Glomerular endothelial cell (primary cell): ENCODE measurements at regions not wholly inside any gene's neighbourhood (a gene's known extent, or its start where the extent isn't known, plus 50 kb on each side); places are given as distances from the start of the nearest gene placed in this dataset.

Experiments
- DNase-seq: peaks from one replicate; pipeline ENCODE4 v3.0.0-alpha.2; 2011; ENCODE audit warnings: low read depth, low spot score; ENCODE audit errors: extremely low read depth

DNA sequence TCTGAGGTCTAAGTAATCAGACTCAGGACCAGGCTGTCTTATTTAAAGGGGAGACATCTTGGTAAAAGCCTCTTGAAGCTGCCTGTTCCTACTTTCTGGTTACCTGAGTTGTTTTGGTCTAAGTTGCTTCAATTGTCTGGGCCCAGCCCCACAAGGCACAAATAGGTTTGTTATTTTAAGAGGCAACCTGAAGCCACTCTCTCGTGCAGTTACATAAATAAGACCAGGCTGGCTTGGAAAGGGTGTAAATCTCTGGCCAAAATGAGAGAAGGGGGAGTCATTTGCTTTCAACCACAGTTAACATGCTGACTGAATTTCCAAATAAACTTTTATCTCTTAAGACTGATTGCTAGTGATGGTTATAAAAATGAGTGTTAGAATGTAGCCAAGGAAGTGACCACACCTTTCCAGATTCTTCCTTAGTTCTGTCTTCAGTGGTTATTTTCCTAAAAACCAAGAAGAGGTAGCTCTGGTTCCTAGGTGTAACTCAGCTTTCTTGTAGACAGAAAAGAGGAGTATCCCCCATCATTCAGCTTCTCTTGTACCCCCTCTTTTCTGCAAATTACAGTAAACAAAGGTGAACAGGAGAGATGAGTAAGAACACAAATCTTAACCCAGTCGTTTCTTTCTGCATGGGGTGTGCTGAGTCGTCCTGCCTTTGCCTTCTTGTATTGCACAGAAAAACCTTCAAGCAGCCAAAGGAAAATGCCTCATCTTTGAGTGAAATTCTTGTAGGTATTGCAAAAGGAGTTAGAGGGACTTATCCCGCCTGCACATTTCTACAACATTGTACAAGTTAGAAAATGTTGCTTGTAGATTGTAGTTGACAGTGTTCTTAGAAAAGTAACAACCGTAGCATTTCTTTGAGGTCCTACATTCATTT is 161.5 kb upstream of the NT5C1B start:
- DNase-seq = no peak

DNA sequence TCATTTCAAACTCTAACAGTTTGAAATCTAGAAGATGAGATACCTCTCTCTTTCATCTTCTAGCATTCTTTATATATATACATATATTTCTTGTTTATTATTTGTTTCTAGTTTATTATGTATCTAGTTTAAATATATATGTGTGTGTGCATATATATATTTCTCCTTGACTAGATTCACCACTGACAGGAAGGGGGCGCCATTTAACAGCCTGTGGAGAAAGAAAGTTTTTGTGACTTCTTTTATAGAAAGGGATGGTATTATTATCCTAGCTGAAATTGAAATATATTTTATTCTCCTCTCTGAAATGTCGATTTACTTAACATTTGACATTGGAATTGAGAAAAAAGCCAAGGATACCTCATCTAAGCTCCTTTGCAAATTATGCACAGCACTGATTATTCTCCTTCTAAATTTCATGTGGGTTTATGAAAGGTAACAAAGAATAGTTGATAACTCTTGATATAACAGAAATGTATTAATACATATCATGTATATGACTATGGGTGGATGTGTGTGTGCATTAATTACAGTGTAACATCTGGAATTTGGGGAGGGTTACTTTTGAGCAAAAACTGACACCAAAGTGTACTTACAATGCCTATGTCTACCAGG is 160.7 kb upstream of the NT5C1B start:
- DNase-seq = peak; percentile 7

DNA sequence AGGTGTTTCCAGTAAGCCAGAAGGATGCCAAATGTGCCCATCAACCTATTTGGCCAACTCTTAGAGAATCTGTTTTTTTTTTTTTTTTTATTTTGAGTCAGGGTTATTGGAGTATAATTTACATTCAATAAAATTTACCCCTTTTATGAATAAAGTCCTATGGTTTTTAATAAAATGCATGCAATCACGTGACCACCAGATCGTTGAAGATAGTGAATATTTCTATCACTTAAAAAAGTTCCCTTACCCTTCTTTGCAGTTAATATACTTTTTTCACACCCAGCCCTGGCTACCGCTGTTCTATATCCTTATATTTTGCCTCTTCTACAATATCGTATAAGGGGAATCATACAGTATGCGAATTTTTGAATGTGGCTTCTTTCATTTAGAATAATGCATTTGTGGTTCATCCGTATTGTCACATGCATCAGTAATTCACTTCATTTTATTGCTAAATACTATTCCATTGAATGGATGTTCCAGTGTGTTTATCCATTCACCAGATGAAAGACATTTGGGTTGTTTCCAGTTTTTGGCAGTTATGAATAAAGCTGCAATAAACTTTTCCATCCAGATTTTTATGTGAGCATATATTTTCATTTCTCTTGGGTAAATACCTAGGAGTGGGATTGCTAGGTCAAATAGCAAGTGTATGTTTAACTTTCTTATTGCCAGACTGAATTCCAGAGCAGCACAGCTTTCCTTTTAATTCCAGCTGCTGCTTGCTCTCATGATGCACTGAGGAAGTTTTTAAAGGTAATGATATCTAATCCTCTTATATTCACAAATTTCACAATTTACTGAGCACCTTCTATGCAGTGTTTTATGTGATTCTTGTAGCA is 156.3 kb upstream of the NT5C1B start:
- no peak for DNase-seq

DNA sequence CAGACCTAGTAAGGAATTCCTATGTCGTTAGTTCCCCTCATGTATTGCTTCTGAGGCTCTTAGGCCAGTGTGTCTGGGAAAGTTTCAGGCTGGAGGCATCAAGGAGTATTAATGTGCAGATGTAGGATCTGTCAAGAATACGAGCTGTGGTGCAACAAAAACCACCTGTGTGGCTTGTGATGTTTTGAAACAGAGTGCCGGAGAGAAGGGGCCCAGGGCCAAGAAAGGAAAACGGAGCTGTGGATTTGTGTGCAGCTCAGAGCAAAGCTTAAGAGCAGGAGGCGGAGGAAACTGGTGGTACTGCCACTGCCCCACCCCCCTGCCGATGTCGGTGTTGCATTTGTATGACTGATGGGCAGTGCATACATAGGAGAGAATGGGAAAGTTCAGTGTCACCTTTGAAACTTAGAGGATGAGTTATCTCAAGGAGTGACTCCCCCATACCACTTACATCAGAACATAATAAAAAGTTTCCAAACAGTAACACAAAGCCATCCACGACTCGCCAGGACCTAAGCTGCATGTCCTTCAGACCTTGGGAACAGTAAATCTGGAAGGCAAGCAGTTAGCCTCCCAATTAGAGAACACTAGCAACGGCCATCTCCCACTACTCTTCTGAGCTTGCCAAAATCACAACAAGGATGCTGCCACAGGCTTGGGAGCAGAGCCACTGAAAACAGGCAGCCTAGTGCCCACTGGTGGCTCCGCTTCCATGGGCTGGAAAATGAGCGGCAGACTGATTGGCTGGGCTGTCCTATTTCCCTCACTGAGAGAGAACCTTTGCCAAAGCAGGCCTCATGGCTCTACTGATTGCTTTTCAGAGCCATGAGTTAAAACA is 152.7 kb upstream of the NT5C1B start:
- DNase-seq = no peak

DNA sequence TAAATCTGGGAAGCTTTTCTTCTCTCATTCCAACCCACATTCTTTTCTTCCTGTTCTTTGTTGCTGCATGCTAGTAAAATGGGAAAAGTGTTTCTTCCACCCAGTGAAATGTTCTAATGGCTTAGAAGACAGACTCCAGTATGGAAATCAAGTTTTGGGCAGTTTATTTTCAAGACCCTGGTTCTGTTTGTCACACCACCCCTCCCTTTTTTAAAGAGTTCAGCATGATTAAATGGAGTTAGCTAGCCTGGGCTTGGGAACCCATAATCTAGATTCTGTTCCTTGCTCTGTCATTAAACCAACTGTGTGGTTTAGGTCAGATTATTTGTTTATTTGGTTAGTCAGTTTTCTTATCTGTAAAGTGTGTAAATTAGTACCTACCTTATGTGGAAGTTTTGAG is 151.8 kb upstream of the NT5C1B start:
- no peak for DNase-seq

DNA sequence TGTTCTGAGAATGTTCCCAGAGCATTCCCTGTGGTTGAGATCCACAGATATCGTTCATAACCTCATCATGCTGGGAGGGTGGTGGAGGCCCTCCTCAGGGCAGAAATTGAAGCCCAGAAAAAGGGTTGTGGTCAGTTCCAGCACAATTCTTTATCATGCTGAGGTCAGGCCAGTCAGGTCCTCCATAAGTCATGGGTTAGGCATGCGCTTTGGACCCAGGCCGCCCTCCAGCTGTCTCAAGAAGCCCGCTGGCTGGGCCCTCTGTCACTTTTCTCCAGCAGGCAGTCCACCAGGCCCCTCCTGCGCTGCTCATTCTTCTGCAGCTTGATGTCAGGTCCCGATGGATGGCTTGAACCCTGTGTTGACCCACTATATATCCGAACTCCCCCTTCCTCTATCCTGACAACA is 151.1 kb upstream of the NT5C1B start:
- DNase-seq = no peak

DNA sequence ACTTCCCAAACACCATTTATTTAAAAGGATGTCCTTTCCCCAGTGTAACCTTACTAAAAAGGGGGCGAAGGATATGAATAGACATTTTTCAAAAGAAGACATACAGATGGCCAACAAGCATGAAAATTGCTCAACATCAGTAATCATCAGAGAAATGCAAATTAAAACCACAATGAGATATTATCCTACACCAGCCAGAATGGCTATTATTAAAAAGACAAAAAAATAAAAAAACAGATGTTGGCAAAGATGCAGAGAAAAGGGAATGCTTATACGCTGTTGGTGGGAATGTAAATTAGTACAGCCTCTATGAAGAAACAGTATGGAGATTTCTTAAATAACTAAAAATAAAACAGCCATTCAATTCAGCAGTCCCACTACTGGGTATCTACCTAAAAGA is 142.3 kb upstream of the NT5C1B start:
- no peak for DNase-seq

DNA sequence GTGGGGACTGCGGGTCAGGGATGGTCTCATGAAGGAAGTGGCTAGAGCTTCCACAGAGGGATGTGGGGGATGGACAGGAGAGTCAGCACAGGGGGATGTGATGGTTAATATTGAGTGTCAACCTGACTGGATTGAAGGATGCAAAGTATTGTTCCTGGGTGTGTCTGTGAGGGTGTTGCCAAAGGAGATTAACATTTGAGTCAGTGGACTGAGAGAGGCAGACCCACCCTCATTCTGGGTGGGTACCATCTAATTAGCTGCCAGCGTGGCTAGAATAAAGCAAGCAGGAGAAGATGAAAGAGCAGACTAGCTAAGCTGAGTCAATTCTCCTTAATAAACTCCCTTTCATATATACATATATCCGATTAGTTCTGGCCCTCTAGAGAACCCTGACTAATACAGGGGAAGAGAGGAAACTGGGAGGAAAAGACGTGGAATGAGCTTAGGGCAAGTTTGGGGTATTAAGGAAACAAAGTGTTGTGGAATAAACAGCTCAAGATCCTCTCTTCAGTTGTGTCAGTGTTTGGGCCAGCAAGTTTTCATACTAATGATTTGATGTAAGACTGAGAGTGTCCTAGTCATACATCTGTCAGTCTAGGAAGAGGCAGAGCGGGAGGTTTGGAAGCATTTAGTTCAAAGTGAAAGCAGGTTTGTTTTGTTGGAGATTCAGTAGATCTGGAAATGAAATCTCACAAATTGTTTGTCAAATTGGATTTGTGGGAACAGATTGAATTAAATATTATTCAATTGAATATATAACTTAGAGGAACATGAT is 135.2 kb upstream of the NT5C1B start:
- no peak for DNase-seq

DNA sequence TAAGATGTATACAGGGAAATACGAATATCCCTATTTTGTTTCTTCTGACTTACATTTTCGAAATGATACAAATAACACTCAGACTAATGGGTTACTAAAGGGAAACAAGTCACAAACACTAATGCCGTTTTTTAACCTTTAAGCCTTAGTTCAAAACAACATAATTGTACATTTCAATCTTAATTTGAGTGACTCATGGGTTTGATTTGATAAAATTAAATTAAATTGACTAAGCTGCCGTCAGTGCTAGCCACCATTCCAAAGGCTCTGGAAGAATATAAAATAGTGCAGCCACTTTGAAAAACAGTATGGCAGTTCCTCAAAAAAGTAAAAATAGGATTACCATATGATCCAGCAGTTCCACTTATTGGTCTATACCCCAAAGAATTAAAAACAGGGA is 133.8 kb upstream of the NT5C1B start:
- no peak for DNase-seq

DNA sequence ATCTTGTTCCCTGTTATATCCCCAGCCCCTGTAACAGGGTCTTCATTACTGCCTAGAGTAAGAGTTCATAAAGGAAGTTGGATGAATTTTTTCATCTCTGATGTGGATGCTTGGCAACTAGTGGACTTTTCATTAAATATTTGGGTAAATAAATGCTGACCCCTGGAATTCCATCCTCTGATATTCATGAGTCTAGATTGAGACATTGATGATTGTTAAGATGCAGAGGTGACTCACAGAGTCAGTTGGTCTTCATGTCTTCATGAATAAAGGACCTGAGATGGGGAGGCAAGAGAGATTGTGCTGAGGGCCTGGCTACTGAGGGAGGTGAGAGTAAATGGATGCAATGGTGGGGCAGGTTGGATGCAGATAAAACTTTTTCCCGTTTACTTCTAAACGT is 132.7 kb upstream of the NT5C1B start:
- DNase-seq = no peak

DNA sequence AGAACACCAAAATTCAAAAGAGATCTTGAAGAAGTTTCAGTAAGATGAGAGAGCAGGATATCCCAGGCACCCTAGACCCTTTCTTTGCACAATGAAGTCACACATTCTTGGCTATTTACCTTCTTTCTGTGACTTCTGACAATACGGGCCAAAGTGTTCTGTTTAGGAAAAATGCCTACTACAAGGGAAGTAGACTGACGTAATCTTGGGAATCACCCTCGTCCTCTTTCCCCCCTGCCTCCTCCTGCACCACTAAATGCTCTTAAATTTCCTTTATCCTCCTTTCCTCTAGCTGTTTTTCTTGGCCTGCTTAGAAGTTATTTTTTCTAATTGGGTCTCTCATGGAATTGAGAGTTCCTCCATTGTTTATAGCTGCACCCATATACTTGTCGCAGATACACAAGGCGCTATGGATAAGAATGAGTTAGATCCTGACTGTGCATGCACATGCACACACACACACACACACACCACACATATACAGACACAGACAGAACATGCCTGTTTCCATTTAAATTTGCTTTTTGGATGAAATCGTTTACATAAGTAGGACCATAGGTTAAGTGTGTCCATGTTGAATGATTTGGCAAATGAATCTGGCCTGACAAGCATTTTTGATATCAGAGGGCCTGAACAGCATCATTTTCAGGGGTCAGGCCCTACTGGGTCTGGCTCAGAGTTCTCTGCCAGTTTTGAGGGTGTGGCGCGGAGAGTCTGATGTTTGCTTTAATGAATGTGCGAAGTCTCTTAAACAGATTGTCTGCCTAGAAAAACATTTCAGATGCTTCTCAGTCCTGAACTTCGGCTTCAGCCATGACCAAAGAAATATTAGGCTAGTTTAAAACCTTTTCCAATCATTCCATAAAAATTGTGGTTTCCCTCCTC is 131.9 kb upstream of the NT5C1B start:
- DNase-seq = no peak

DNA sequence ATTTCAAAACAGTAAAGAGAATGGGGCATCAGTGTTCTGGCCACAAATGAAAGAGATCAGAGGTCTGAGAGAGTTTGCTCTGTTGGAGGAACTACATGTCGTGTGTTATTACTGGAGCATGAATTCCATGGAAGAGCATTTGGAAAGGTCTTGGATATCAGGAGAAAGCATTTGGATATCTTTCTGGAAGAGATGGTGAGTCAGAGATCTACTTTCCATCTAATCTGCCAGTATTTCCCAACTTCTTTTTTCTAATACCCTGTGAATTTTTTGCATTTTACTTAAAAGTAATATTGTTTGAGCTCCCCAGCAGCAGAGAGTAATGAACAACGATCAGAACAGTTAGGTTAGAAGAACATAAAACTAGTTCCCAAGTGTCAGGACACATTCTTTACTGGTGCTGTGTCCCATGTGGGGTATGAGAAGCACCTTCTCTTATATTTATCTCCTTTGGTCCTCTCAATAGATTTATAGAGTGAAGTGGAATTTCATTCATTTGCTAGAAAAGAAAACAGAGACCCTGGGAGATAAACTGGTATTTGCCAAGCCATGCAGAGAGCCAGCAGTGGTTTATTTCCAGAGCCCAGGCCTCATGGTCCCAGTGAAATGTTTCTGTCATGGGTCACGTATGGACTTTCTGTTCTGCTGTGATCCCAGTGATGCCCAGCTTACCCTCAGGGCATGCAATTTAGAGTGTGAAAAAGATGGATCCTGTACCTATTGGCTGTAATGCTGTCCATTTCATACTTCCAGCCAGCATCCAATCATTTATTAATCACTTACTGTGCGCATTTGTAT is 130.8 kb upstream of the NT5C1B start:
- no peak for DNase-seq

DNA sequence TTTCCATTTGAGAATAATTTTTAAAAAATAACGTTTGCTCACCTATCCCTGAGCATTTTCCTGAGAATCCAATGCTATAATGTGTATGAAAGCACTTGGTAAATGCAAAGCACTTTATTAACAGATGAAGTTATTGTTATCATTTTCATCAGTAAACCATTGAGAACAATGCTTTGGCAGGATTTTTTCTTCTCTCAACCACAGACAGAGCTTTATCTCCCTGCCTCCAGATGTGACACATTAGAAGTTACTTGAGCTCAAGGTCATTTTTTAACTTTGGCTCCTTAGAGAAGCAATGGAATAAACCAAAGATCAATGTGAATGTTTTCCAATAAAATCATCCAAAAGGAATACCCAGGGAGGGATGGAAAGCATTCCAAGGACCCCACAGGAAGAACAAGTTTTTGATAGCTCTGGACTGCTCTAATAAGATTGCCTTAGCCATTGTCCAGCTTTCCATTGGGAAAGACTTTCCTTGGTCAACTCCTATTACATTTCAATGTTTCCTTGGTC is 118.9 kb upstream of the NT5C1B start:
- no peak for DNase-seq

DNA sequence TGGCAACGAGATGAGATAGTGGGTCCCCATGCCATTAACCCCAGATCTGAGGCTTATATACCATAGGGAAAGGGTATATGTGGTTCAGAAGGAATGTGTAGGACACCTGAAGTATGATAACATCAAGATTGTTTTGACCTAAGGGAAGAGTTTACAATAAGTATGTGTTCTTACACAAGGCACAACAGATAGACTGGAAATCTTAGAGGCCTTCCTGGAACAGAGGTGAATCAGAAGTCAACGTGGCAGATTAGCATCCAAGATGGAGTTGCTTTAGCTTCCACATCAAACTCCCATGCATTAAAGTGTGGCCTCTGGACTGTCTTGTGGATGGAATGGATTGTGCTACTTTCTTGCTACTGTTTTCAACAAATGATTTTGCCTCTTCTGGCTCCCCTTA is 116.6 kb upstream of the NT5C1B start:
- no peak for DNase-seq

DNA sequence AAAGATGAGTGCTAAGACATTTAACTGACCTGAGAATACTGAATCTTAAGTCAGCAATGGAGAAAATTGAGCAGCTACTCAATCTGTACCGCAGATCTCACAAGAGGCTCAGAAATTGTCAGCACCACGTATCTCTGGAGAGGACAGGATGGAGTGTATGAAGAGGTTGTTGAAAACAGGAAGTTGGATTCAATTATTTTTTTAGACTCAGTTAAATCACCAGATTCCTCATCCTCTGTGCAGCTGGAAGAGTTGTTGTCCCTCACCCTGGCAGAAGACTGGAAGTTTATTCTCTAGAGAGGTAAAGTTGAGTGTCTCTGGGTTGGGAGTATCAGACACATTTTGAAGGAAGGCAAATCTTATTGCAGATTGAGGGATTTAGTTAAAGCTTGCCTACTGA is 114.9 kb upstream of the NT5C1B start:
- DNase-seq = no peak

DNA sequence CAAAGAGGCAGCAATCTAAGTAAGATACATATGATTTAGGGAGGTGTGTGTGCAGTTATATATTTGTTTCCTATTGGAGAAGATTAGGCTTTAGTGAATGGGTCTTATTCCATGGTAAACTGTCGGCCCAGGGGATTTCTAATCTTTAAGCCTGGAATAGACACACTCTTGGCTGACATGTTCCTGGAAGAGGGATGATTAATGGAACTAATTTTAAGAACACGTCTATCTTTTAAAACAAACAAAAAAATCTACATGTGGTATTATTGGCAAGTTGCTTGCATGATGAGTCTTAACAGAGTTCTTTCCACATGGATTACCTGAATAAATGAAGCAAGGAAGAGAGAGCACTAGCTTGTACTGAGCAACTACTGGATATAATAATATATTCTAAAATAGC is 114.2 kb upstream of the NT5C1B start:
- DNase-seq = no peak

DNA sequence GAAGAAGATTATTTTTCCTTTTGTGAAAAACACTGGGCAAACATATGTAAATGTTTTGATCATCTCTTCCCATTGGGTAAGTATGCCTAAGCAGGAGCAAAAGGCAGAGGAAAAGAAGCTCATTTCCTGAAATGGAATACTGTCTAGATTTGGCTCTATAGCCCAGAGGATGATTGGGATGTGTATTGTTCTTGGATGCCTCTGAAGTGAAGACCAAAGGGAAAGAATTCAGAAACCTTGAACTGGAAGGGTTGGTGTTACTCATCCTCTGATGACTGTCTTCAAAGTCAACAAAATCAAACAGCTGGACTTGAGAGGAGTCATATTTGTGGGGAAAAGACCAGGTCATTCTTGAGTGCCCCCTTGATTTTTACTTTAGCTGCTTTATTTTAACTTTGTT is 112.6 kb upstream of the NT5C1B start:
- DNase-seq = no peak

DNA sequence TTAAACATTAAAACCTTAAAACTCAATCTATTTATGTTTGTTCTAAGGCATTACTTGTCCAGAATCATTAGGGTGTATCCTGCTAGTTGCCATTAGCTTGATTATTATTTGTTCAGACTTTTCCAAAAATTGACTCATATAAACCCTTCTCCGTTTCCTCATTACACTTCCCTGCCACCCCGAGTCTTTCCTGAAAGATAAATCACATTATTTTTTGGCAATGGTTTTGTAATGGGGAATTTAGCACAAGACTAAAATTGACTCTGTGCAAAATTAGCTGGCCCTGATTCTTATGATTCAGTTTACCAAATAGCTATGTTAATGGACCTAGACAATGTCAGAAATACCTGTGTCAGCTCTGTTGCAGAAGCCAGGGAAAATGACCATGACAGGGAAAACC is 112.2 kb upstream of the NT5C1B start:
- no peak for DNase-seq
